IPS-20b (cell line): ENCODE measurements at regions not wholly inside any gene's neighbourhood (a gene's known extent, or its start where the extent isn't known, plus 50 kb on each side); places are given as distances from the start of the nearest gene placed in this dataset.

Experiments used
- H3K27ac ChIP-seq: one replicate; pipeline ENCODE4 v1.5.1; 2013; ENCODE audit warnings: low read length
- H3K27me3 ChIP-seq: 2 replicates; pipeline ENCODE4 v1.6.1; 2013; ENCODE audit warnings: mild to moderate bottlenecking, low read length, inconsistent platforms; ENCODE audit not compliant: insufficient read depth
- H3K36me3 ChIP-seq: 2 replicates; pipeline ENCODE4 v1.6.1; 2013; ENCODE audit warnings: low read depth, mild to moderate bottlenecking, inconsistent platforms, low read length, moderate library complexity; ENCODE audit not compliant: insufficient read depth
- H3K4me1 ChIP-seq: 2 replicates; pipeline ENCODE4 v1.6.1; 2013; ENCODE audit warnings: mild to moderate bottlenecking, control low read depth, inconsistent platforms, low read length, moderate library complexity; ENCODE audit not compliant: insufficient read depth
- H3K4me3 ChIP-seq: 2 replicates; pipeline ENCODE4 v1.5.1; 2013; ENCODE audit warnings: mild to moderate bottlenecking, low read length, inconsistent platforms
- H3K9ac ChIP-seq: 2 replicates; pipeline ENCODE4 v1.6.1; 2013; ENCODE audit warnings: low read depth, mild to moderate bottlenecking, inconsistent platforms, low read length, moderate library complexity
- H3K9me3 ChIP-seq: 2 replicates; pipeline ENCODE4 v1.6.1; 2013; ENCODE audit warnings: mild to moderate bottlenecking, low read depth, low read length, inconsistent platforms; ENCODE audit not compliant: insufficient read depth

DNA sequence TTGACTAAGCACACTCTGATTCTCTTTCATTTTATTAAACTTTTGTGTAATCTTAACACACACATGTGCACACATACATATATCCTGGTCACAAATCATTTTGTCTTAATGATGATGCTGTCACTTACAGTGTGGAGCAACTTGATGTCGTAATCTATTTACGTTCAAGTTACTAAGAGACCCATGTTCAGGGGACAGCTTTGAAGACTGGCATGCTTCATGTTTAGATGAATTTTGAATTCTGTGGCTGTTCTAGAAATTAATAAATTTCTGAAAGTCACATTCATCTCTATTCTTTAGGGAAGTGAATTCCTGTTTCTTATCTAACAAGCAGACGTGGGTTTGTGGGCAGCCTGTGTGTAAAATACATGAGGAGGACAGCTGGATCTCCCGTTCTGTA, 1637.8 kb downstream of the PLA2G4A start:
- H3K4me1 ChIP-seq: no peaks in the 10 kb centered on the region
- H3K27ac ChIP-seq: no peak overlapping the region
- no peak overlapping the region for H3K4me3 ChIP-seq
- H3K9ac ChIP-seq: no peak overlapping the region
- H3K9me3 ChIP-seq: no peaks in the 10 kb centered on the region
- H3K36me3 ChIP-seq: no peaks in the 10 kb centered on the region
- H3K27me3 ChIP-seq: no peaks in the 10 kb centered on the region

DNA sequence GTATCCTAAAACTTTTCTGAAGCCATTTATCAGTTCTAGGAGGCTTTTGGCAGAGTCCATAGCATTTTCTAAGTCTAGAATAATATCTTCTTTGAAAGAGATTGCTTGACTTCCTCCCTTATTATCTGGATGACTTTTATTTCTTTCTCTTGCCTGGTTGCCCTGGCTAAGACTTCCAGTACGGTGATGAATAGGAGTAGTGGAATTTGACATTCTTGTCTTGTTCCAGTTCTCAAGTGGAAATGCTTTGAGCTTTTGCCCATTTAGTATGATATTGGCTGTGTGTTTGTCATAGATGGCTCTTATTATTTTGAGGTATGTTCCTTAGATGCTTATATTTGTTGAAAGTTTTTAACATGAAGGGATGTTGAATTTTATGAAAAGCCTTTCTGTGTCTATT, 1647.9 kb downstream of the PLA2G4A start:
- H3K27me3 ChIP-seq: no peaks in the 10 kb centered on the region
- no peaks in the 10 kb centered on the region for H3K9me3 ChIP-seq
- H3K4me3 ChIP-seq: no peak overlapping the region
- no peak overlapping the region for H3K27ac ChIP-seq
- no peaks in the 10 kb centered on the region for H3K4me1 ChIP-seq
- H3K9ac ChIP-seq: no peak overlapping the region
- H3K36me3 ChIP-seq: no peaks in the 10 kb centered on the region

DNA sequence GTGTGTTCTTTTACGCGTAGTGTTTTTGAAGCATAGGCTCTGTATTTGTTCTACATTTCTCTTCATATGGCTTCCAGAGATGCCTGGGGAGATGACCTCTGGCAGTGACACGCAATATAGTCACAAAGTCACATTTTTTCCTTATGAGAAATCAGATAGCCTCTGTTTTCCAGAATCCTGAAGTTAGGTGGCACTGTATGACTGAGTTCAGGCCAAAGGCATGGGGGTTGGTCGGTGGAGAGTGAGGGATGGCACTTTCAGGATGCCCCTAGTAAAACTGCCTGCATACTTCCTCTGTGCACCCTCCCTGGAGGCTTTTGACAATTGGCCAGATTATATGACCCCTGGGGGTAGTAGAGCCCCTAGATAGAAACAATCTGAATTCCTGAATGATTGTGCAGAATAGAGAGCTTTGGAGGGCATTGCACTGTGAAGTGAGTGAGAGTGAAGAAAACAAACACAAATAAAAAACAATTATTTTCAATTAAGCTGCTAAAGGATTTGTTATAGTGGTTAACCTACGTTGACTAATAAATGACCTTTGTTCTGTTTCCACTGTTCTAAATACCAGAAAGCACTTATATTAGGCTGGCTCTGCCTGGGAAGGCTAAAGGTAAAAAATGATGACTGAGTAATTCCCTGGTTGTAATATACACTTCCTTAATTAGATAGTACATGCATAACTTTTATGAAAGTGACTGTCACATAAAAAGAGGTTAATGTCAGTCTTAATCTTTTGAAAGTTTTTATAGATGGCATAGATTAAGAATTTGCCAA, 1660.8 kb downstream of the PLA2G4A start:
- Histone ChIP-seq H3K4me1 (no peaks in the 10 kb centered on the region), H3K27ac (no peak overlapping the region), H3K4me3 (no peak overlapping the region), H3K9me3 (no peaks in the 10 kb centered on the region), H3K9ac (no peak overlapping the region), H3K27me3 (no peaks in the 10 kb centered on the region), H3K36me3 (no peaks in the 10 kb centered on the region)

DNA sequence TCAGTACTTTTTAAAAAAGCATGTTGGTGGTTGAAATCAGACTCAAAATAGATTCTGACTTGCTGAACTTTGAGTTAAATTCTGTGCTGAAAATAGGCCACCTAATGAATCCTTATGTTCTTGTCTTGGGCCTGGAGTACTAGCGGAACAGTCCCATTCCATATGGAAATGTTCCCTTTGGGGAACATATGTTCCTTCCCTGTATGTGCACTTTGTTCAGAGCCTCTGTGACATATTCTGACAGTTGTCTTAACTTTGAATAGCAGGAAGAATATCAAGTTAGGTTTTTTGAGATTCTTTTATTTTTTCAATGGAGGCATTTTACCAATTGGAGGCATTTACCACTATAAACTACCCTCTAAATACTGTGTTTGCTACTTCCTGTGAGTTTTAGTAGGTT, 1667.8 kb downstream of the PLA2G4A start:
- Histone ChIP-seq H3K27me3 (no peaks in the 10 kb centered on the region), H3K36me3 (no peaks in the 10 kb centered on the region), H3K9me3 (peaks cover 3% of the 10 kb centered on the region), H3K27ac (no peak overlapping the region), H3K4me3 (no peak overlapping the region), H3K4me1 (no peaks in the 10 kb centered on the region; the same call in 1 of the 2 replicates), H3K9ac (no peak overlapping the region)

DNA sequence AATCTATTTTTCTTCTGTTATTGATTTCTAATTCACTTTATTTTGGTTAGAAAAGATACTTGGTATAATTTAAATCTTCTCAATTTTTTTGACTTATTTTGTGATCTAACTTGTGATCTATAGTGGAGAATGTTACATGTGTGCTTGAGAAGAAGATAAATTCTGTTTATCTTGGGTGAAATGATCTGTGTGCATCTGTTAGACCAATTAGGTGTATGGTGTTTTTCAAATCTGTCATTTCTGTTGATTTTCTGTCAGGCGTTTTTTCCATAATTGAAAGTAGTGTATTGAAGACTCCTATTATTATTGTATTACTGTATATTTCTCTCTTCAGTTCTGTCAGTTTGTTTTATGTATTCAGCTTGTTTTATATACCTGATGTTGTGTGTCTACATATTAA, 1668.3 kb downstream of the PLA2G4A start:
- Histone ChIP-seq H3K9me3 (peaks cover 3% of the 10 kb centered on the region), H3K9ac (no peak overlapping the region), H3K36me3 (no peaks in the 10 kb centered on the region), H3K4me1 (no peaks in the 10 kb centered on the region; the same call in 1 of the 2 replicates), H3K4me3 (no peak overlapping the region), H3K27ac (no peak overlapping the region), H3K27me3 (no peaks in the 10 kb centered on the region)

DNA sequence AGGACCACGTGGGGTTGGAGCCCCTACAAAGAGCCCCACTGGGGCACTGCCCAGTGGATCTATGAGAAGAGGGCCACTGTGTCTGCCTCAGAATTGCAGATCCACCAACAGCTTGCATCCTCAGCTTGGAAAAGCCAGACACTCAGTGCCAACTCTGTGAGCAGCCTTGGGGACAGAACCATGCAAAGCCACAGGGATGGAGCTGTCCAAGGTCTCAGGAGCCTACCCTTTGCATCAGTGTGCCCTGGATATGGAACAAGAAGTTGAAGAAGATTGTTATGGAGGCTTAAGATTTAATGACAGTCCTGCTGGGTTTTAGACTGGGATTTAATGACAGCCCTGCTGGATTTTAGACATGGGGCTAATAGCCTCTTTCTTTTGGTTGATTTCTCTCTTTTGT, 1670.9 kb downstream of the PLA2G4A start:
- Histone ChIP-seq H3K36me3 (no peaks in the 10 kb centered on the region), H3K4me1 (no peaks in the 10 kb centered on the region; the same call in 1 of the 2 replicates), H3K4me3 (no peak overlapping the region), H3K9me3 (peaks cover 3% of the 10 kb centered on the region), H3K9ac (no peak overlapping the region), H3K27ac (no peak overlapping the region), H3K27me3 (no peaks in the 10 kb centered on the region)

DNA sequence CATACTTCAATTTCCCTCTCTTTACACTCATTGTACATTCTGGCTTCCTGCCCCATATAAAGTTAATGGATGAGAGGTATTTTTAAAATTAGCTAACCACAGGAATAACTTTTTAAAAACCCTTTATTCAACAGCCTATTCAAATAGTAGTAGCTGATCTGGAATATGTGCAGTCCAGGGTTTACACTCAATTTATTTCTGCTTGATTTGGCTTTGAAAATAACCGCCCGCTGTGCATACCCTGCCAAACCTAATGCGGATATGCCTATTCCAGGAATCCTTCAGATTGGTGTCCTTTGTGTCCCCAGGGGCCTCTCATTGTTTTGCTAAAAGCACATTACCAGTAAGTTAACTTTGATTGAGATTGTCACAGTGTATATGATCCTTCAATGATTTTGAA, 1686.2 kb downstream of the PLA2G4A start:
- Histone ChIP-seq H3K9me3 (no peaks in the 10 kb centered on the region), H3K9ac (no peak overlapping the region), H3K4me1 (no peaks in the 10 kb centered on the region), H3K27ac (no peak overlapping the region), H3K36me3 (no peaks in the 10 kb centered on the region), H3K4me3 (no peak overlapping the region), H3K27me3 (no peaks in the 10 kb centered on the region)

DNA sequence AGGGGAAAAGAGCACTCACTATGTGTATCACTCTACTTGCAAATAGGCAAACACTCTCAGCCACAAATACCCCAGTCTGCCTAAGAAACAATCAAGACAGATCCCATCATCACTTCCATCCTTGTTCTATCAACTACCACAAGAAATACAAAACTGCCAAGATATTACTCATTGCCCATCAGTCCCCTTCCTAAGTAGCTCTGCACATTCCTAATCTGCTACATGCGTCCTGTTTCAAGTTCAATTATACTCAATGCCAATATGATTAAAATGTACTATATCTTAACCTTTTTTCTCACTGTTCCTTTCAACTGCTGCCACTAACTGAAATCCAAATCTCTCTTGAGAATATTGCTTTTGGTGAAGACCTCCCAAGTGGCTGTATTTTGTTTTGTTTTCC, 1688.4 kb downstream of the PLA2G4A start:
- Histone ChIP-seq H3K4me1 (no peaks in the 10 kb centered on the region), H3K27ac (no peak overlapping the region)

DNA sequence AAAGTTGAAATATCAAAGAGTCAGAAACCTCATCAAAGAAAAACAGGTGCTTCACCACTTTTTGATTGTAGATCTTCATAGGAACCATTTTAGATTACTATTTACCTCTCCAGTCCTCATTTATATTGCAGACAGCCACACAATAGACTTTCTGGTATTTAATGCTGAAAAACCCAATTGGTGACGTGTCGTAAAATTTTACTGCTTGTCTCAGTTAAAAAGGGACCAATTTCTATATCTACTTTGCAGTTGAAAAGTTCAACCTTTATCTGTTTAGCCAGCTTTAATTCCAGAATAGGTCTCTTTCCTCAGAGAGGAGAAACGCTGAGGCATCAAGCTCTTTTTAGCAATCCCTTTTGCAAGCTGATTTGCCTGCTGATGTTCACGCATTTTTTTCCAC, 1722.4 kb downstream of the PLA2G4A start:
- no peaks in the 10 kb centered on the region for H3K4me1 ChIP-seq
- no peak overlapping the region for H3K4me3 ChIP-seq
- H3K9ac ChIP-seq: no peak overlapping the region
- no peak overlapping the region for H3K27ac ChIP-seq
- no peaks in the 10 kb centered on the region for H3K9me3 ChIP-seq
- no peaks in the 10 kb centered on the region for H3K36me3 ChIP-seq
- no peaks in the 10 kb centered on the region for H3K27me3 ChIP-seq

More for the DNA sequence above, 1688.4 kb downstream of the PLA2G4A start:
- H3K4me3 ChIP-seq: no peak overlapping the region
- no peaks in the 10 kb centered on the region for H3K9me3 ChIP-seq
- H3K36me3 ChIP-seq: no peaks in the 10 kb centered on the region
- no peak overlapping the region for H3K9ac ChIP-seq
- no peaks in the 10 kb centered on the region for H3K27me3 ChIP-seq

DNA sequence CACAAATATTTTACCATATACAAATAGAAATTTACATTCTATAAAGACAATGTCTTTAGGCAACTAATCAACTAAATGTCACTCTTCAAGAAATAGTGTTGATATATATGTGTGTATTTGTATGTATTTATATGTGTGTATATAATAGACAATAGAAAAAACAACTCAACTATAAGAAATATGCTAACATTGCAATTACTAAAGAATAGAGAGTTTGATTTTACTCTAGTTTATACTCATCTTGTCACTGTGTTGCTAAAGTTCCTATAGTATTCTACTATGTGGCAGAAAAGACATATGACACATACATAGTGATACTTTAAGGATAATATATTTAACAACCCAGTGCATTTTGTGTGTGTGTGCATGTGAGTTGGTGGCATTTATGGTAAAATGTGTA, 1728.3 kb downstream of the PLA2G4A start:
- Histone ChIP-seq H3K9me3 (no peaks in the 10 kb centered on the region), H3K36me3 (no peaks in the 10 kb centered on the region), H3K27ac (no peak overlapping the region), H3K27me3 (no peaks in the 10 kb centered on the region), H3K9ac (no peak overlapping the region), H3K4me3 (no peak overlapping the region), H3K4me1 (no peaks in the 10 kb centered on the region)

DNA sequence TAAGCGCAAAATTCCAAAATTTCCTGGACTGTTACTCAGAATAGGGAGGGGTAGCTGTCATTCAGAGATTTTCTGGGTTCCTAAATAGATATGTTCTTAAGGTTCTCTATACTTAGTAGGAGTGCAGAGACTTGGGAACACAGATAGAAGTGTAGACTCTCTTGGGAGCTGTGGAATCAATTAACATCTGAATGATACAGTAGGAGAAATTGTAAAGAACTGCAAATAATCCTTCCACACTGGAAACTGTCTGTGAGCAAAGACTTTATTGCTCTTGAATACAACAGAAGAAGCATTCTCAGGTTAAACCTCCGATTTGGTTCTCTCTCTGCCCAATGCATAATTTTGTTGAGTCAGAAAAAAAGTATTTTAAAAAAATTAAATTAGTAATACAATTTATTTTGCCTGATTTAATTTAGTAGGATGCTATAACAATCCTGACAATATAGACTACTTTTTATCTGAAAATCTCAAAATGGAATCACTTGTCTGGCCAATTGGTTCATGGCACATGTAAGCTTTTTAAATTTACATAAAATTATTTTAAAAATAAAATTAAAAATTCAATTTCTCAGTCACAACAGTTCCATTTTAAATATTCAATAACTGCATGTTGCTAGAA, 1754.3 kb downstream of the PLA2G4A start:
- H3K9ac ChIP-seq: no peak overlapping the region
- H3K36me3 ChIP-seq: no peaks in the 10 kb centered on the region
- H3K9me3 ChIP-seq: no peaks in the 10 kb centered on the region
- H3K27me3 ChIP-seq: no peaks in the 10 kb centered on the region
- H3K27ac ChIP-seq: no peak overlapping the region
- no peak overlapping the region for H3K4me3 ChIP-seq
- peaks cover 5% of the 10 kb centered on the region; the same call in 1 of the 2 replicates for H3K4me1 ChIP-seq

DNA sequence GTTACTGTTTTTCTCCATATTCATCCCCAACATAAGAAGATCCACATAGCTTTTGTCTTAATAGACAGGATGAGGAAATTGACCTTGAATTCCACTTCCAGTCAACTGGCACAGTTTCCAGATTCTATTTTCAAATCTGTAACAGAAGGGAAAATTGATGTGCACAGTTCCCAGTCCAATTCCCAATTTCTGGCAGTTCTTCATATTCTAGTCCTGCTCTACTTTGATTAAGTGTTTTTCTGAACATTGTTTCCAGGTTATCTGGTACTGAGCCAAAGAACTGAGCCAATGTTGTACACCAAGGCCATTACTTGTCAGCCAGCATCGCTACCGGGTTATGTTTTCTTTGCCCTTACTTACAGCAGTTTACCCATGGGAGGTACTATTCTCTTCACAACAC, 1755.4 kb downstream of the PLA2G4A start:
- no peaks in the 10 kb centered on the region for H3K9me3 ChIP-seq
- no peak overlapping the region for H3K4me3 ChIP-seq
- H3K27me3 ChIP-seq: no peaks in the 10 kb centered on the region
- no peak overlapping the region for H3K27ac ChIP-seq
- no peak overlapping the region for H3K9ac ChIP-seq
- no peaks in the 10 kb centered on the region for H3K36me3 ChIP-seq
- H3K4me1 ChIP-seq: peaks cover 5% of the 10 kb centered on the region; the same call in 1 of the 2 replicates
